ENCODE measurements at regions not wholly inside any gene's neighbourhood (a gene's known extent, or its start where the extent isn't known, plus 50 kb on each side); places are given as distances from the start of the nearest gene placed in this dataset.

- TF ChIP-seq CTCF (conservative IDR thresholded peaks at IDR 0.05; ENCODE audit: low read depth, low read length) (no peak), EZH2 (IDR thresholded peaks at IDR 0.05; ENCODE audit: borderline replicate concordance, low read depth, low read length, poor library complexity, severe bottlenecking) (no peak)
Observed at GRCh38 chr3:72353236-72354128, 494.8 kb downstream of the SHQ1 start.
